Right renal pelvis (tissue), 4 donors: ENCODE measurements at regions not wholly inside any gene's neighbourhood (a gene's known extent, or its start where the extent isn't known, plus 50 kb on each side); places are given as distances from the start of the nearest gene placed in this dataset.

Experiments used
- DNase-seq, 4 donors: peaks; one replicate each; pipeline ENCODE4 v3.0.0-alpha.2; 2013; ENCODE audit warnings: low read depth in 4 of 4, low spot score in 3 of 4, missing footprints in 1 of 4

DNA sequence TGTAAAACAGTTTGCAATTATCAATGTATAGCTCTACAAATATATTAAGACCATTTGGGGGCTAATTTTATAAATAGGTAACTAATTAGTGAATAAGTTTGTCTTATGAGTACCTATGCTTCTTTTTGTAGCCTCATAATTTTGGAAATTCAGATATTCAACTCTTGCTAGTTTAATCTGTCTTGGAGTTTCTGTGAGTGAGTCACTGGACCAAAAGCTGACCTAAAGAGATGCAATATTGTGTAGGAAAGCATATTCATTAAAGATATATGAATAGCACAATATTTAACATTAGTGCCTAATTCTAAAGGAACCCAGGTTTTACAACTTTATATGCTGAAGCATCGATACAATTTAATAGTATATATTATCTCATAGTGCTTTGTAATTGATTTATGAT is 161.3 kb upstream of the PCDH18 start:
- no peak for DNase-seq

DNA sequence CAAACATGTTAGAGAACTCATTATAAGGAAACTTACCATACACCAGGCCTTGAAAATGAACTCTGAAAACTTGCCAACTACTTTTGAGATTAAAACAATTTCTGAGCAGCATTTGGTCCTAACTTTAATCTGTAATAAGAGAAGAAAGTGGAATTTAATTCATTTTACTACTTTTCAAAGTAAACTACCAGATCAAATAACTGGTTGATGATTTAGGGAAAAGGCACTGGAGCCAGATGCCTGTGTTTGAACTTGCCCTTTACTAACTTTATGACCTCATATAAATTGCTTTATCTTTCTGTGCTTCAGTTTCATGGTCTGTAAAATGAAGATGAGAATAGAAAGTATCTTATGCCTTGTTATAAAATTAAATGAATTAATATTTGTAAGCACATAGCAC is 159.9 kb upstream of the PCDH18 start:
- DNase-seq: no peak

DNA sequence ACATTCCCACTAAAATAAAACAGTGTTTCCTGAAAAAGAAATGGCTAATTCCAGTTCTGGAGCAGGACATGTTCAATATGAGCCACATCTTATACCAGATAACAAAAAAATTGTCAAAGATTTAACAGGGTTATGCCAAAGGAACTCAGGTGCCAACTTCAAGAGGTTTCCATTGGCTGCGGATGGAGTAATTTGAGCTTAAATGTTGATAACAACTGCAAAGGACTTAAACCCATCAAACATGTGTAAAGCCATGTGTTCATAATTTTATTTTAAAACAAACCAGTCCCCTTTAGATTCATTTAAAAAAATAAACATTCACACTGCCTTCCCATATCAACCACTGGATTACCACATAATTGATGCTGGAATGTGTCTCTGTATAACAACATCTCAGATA is 156.4 kb upstream of the PCDH18 start:
- no peak for DNase-seq

DNA sequence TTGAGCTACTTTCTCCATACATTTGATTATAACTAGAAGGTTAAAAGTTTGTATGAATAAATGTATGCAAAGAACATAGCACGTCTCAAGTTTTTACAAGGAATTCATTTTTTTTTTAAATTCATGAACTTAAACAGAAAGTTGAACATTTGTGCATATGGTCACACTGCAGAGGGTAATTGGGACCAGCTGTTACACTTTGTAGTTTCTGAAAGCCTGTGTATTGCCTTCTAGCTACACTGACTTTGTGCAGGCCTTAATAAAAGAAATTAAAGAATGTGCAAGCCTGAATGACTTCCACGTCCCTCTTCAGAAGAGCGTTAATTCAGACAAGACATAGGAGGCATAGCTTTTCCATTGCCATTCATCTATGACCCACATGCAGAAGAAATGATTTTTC is 153.1 kb upstream of the PCDH18 start:
- DNase-seq: peak in 1 of 4 donors; percentile 43

DNA sequence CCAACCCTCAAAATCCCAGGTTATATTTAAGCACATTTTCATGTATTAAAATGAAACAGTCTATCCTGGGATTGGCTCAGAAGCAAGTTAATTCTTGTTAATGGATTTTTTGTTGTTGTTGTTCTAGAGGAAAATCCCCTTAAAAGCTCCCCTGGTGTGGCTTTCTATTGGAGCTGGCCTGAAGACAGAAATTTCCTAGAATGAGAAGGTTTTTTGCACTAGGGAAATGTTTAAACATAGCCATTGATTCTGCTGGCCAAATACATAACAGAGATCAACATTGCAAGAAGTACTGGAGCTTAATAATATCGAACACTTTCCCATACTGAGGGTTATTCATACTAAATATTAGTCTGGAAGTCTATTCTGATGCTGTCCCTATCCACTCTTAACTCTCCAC is 148.8 kb upstream of the PCDH18 start:
- DNase-seq: no peak

DNA sequence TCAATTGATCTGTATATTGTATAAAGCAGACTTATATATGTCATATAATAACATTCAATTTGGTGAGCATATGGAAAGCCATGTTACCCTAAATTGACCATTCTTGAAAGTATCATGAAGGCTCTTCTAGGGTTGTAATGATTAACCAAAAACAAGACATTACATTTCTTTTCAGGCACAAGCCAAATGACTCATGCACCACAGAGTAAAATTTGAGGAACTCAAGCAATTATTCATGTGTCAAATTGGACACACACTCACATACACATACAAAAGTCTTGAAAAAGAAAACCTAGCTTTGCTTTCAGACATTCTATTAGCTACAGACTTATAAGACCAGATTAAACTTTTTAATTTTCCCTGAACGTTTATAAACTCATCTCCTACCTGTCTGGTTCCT is 146.5 kb upstream of the PCDH18 start:
- DNase-seq: no peak

DNA sequence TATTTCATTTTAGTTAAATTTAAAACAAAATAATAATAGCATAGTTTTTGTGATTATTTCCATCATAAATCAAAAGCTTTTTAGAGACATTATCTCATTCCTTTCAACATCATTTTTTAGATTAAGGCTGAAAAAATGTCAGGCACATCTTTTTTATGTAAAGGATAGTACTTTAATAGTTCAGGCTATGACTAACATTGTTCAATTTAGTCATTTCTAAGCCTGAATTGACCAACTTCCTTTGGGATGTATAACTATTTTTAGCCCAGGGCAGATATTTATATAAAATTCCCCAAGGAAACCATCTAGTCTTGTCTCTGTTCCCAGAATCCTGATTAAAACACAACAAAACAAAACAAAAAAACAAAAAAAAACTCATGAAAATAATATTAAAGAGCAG is 145.6 kb upstream of the PCDH18 start:
- no peak for DNase-seq

DNA sequence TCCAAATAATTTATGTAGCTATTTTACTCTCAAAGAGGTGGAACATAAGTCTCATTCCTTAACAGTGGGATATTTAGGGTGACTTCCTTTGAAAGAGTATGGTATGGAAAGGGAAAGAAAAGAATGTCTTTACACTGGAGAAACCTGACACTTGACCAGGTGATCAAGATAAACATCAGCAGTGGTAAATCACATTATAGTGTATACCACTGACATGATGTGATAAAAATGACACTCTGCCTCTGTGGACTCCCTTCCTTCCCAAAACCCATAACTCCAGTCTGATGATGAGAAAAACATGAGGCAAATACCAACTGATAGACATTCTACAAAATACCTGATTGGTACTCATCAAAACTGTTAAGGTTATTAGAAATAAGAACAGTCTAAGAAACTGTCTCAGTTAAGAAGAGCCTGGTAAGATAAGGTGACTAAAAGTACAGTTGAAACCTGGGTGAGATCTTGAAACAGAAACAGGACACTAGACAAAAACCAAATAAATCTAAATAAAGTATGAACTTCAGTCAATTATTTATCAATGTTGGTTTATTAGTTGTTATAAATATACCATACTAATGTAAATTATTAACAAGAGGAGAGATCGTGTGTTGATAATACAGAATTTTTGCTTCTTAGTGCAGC is 144.2 kb upstream of the PCDH18 start:
- peak in 1 of 4 donors; percentile 24 for DNase-seq

DNA sequence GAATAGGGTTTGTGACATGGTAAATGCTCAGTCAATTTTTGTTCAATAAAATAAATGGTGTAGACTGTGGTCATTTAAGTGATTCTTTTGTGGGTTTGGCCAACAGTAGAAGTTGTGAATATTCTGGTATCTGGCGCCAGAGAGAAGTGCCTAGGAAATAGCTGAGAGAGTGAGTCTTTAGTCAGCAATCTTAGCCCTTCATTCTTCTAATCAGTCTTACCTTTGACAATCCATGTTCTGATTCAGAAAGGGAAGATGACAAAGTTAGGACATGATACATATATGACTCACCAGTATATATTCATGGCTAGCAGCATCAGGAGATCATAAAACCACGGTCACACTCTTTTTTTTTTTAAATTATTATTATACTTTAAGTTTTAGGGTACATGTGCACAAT is 141.8 kb upstream of the PCDH18 start:
- no peak for DNase-seq

DNA sequence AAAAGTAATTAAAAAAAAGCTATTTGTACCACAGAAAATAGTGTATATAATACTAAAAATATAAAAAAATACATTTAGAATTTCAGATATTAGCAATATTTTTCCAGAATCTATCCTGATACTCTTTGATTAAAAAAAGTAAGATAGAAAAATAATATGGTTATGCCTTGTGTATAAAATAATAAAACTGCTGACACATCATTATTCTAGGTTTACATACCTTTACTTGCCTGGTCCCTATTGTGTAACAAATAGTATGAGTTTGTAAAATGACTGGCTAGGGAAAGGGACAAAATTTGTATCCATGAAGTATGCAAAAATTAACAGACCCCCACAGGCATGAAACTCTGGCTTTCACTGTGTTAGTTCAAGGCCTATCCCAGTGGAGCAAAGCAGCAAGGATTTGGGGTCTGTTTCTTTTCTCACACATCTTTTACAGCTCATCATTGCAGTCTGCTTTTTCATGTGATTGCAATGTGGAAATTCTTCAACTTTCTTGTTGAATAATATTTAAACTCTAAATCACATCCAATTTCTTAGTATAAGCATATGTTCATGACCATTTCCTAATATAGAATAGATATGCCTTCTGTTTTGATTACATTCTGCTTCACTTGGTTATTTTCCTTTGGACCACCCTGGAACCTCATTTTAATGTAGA is 136.7 kb upstream of the PCDH18 start:
- DNase-seq: no peak

DNA sequence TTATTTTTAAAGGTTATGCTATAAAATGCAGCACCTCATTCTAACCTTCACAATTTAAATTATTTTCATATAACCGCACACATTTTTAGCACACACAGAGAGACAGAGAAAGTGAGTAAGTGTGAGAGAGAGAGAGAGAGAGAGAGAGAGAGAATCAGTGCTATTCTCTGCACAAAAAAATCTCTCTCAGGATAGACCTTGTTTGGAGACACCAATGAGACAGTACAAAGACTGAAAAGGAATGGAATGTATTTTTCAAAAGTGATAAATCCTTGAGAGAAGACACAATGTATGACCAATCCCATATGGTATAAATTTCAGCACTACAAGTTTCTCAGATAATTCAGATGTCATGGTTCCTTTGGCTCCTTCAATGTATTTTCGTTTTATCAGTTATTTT is 132.1 kb upstream of the PCDH18 start:
- DNase-seq: peak in 2 of 4 donors; percentile 22 to 30

DNA sequence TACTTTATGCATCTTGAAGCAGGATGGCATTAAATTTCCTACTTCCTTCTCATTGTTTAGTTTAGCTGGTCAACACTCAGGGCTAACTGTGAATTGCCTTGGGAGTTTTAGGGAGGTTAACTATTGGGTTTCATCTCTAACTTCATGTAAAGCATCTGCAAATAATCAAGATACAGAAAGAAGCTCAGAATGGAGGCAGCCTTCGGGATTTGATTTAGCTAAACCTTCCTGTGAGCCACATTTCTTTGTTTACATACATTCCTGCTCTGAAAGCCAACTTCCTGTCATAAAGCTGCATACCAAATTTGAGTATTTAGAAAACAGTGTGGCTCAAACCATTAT is 131.7 kb upstream of the PCDH18 start:
- DNase-seq: peak in 3 of 4 donors; percentile 37 to 77 (median 69)

DNA sequence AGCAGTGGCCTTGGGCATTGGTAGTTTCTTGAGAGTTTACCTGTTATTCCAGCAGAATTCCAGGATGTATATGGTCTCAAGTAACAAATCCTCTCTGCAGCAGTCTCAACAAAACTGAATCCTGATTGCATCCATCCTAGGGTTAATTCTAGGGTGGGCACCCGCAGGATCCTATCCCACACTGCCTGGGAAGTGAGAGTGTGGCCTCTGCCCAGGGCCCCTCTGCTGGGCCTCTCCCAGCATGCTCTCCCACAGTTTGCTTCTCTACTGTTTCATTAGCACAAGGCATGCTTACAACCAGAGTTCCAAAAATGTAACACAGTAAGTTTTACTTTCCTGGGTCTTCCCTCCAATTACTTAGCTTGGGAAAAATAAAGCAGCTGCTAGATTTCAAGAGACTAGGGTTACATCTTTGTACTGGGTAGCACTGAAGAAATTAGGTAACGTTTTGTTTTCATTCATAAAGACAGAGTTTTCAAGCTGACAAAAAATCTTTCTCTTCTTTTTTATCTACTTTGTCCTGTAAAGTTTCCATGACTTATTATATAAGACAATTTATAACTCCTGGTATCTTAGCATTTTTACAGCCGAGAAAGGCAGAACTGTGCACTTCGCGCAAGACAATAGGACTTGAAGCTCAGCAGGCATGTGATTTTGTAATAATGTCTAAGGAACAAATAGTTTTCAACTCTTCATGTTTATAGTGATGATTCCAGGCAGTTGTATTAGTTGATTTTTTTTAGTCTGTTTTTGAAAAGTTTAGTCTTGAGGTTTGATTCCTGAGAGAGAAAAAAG is 131.2 kb upstream of the PCDH18 start:
- peak in 3 of 4 donors; percentile 12 to 53 (median 42) for DNase-seq

DNA sequence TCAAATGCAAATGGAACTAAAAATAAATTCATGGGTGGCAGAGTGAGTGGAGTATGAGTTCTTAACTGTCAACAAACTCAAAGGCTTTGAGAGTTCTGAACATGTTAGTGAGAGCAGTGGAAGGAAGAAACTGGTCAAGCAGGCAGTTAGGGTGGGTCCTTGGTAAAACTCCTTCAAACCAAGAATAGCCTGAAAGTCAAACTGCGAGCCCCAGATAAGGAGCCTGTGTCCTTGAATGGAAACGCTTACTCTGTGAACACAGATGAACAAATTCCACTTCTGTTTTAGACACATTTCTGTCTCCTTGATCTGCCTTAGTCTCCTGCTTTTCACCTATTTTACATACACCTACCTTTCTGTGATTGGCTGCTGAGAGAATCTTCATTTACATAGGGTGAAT is 129.4 kb upstream of the PCDH18 start:
- no peak for DNase-seq

DNA sequence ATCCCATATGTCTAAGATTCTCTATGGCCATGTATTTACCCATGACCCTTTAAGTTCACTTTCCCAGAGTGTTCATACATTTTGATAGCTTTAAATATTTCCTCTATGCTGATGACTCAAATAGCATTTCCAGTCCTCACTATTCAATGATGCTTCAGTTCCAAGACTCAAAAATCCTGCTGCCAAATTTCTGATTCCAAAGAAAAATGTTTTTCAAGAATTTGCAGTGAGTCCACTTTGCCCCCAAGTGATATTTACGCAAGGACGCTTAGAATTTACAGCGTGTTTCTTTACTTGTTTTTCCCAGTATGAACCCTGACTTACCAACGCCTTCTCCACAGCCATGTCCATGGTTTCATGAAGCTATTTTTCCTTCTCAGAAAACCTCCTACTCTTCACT is 127.9 kb upstream of the PCDH18 start:
- no peak for DNase-seq

DNA sequence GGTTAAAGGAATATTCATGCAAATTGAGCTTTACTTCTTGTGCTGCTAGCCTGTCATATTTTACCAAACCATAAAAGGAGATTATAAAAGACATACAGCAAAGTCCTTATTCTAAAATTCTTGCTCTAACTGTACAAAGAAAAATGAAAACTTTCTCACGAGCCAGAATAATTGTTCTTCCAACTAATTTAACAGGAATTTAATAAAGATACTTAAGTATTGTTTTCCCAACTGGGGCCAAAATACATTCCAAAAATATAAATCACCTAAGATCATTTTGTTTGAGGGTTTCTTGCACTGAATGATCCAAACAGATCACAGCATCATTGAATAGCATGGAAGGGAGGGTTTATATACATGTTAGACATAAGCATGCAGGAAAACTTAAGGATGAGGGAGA is 127.1 kb upstream of the PCDH18 start:
- DNase-seq: no peak

DNA sequence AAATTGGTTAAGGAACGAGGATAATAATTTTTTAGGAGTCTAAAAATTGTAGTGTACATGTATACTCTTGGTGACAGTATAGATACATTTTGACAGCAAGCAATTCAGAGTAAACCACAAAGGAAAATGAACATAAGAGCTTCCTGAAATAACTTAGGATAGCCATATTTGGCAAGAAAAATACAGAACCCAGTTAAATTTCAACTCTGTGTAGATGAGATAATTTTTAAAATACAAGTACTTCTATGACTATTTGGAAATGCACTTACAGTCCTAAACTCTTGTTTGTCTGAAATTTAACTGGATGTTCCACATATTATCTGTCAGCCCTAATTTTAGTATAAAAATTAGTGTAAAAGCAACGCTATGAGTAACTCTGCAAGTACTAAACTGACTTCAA is 124.4 kb upstream of the PCDH18 start:
- no peak for DNase-seq

DNA sequence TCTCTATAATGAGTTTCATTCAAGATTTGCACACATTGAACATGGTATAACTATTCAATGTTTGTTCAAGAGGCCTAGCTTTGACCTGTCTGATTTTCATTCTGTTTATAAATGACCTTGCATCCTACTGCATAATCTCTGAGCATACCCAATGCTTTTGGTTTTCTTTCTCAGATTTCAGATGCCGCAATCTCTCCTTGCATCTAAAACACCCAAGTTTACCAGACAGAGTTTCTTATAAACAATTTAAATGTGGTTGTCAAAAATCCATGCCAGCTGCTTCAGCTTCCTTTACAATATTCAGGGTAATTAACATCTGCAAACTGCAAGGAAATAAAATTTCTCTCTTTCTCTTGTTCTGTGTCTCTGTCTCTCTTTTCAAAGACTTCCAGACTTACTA is 123.0 kb upstream of the PCDH18 start:
- DNase-seq: no peak

DNA sequence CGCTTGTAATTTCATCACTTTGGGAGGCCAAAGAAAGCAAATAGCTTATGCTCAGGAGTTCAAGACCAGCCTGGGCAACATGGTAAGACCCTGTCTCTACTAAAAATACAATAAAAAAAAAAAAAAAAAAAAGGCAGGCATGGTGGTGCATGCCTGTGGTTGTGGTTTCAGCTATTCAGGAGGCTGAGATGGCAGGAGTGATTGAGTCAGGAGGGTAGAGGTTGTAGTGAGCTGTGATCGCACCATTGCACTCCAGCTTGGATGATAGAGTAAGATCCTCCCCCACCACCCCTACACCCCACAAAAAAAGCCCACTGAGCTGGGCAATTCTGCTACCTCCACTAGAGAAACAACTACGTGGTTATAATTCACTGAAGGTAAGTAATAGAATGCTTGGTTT is 118.8 kb upstream of the PCDH18 start:
- no peak for DNase-seq

DNA sequence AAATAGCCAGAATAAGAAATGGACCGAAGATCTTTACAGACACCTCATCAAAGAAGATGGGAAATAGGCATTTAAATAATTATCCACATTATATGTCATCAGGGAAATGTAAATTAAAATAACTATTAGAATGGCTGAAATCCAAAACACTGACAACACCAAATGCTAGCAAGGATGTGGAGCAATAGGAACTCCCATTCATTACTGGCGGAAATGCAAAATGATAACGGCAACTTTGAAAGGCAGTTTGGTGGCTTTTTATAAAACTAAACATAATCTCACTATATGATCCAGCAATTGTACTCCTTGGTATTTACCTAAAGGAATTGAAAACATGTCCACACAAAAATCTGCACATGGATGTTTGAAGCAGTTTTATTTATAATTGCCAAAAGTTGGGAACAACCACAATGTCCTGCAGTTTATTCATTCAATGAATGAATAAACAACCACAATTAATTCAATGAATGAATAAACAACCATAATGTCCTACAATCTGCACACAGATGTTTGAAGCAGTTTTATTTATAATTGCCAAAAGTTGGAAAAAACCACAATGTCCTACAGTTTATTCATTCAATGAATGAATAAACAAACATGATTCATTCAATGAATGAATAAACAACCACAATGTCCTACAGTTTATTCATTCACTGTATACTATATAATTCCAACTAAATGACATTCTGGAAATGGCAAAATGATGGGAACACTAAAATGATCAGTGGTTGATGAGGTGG is 117.6 kb upstream of the PCDH18 start:
- no peak for DNase-seq

DNA sequence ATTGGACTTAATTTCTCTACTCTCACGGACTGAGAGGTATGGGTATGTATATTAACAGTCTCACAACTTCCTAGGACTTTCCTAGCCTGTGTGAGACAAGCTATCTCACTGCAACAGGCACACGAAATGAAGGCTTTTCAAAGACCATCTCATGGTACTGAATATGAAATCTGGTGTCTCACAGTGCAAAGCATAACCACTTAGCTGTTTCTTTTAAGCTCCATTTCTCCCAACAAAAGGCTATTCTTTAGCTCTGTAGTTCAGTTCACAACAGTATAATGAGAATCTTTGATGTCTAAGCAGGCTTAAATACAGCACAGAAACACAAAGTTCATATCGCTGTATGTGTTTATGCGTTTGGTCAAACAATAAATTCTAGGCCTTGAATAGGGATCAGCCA is 116.2 kb upstream of the PCDH18 start:
- no peak for DNase-seq
